ENCODE measurements at regions not wholly inside any gene's neighbourhood (a gene's known extent, or its start where the extent isn't known, plus 50 kb on each side); places are given as distances from the start of the nearest gene placed in this dataset.

DNA sequence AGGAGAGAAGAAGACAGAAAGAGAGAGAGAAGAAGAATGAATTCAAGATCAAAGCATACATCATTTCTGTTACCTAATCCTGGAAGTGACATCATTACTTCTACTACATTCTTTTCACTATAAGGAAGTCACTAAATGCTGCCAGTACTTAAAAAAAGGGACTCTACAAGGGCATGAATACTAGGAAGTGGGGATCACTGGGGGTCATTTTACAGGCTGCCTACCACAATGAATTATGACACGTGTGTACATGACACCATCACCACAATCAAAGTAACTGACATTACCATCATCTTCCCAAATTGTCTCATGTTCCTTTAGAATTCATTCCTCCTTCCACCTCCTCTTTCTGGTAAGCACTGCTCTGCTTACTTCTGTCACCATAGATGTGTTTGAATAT lies 227.0 kb downstream of the CPE start:
- TF ChIP-seq, protein P1, sequence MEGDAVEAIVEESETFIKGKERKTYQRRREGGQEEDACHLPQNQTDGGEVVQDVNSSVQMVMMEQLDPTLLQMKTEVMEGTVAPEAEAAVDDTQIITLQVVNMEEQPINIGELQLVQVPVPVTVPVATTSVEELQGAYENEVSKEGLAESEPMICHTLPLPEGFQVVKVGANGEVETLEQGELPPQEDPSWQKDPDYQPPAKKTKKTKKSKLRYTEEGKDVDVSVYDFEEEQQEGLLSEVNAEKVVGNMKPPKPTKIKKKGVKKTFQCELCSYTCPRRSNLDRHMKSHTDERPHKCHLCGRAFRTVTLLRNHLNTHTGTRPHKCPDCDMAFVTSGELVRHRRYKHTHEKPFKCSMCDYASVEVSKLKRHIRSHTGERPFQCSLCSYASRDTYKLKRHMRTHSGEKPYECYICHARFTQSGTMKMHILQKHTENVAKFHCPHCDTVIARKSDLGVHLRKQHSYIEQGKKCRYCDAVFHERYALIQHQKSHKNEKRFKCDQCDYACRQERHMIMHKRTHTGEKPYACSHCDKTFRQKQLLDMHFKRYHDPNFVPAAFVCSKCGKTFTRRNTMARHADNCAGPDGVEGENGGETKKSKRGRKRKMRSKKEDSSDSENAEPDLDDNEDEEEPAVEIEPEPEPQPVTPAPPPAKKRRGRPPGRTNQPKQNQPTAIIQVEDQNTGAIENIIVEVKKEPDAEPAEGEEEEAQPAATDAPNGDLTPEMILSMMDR (IDR thresholded peaks at IDR 0.05; ENCODE audit: low read length) = no peak
- TF ChIP-seq EZH2 (IDR thresholded peaks at IDR 0.05; ENCODE audit: borderline replicate concordance, low read length) = no peak
